CD4-positive, alpha-beta memory T cell (primary cell): ENCODE measurements at regions not wholly inside any gene's neighbourhood (a gene's known extent, or its start where the extent isn't known, plus 50 kb on each side); places are given as distances from the start of the nearest gene placed in this dataset.
A peak's percentile ranks its signal among the peaks of the same experiment; 100 is the strongest.

Experiments
- CTCF ChIA-PET: fragments of 350-600 bp; sonication (Branson Sonifier 250); formaldehyde crosslinking; loops from one replicate; lab custom pipeline; 2021; ENCODE audit warnings: inconsistent platforms; ENCODE audit not compliant: partially characterized antibody; lab: Charles Lee
- POLR2A ChIA-PET: fragments of 350-600 bp; sonication (Branson Sonifier 250); formaldehyde crosslinking; loops from one replicate; lab custom pipeline; 2021; ENCODE audit not compliant: partially characterized antibody; lab: Charles Lee
- DNase-seq, 5 donors: peaks; one replicate each; pipeline versions ENCODE4 v3.0.0 to v3.0.0-alpha.2; 2020 to 2022; ENCODE audit warnings: mixed read lengths in 1 of 5
- H3K27ac ChIP-seq: one replicate; pipeline ENCODE4 v1.7.0; 2013; ENCODE audit warnings: low read depth, low read length
- H3K27me3 ChIP-seq: 2 replicates; pipeline ENCODE4 v1.7.0; 2013; ENCODE audit warnings: mild to moderate bottlenecking, low read length, moderate library complexity; ENCODE audit not compliant: insufficient read depth
- H3K36me3 ChIP-seq: 2 replicates; pipeline ENCODE4 v1.7.0; 2013; ENCODE audit warnings: mild to moderate bottlenecking, low read length, moderate library complexity; ENCODE audit not compliant: insufficient read depth
- H3K4me1 ChIP-seq: 2 replicates; pipeline ENCODE4 v1.7.0; 2013; ENCODE audit warnings: mild to moderate bottlenecking, low read length, moderate library complexity; ENCODE audit not compliant: insufficient read depth
- H3K4me3 ChIP-seq, 2 donors: one replicate each; pipeline ENCODE4 v1.7.0; 2013; ENCODE audit warnings: low read length in 2 of 2, mild to moderate bottlenecking in 1 of 2
- H3K9me3 ChIP-seq, 2 donors: one replicate each; pipeline ENCODE4 v1.7.0; 2013; ENCODE audit warnings: low read length in 2 of 2, control low read depth in 1 of 2; ENCODE audit not compliant: control insufficient read depth in 1 of 2
- H3K27ac Mint-ChIP-seq, 7 donors: one replicate each; pipeline ENCODE4 v1.8.0; 2020 to 2021; ENCODE audit warnings: mixed read lengths in 7 of 7, mild to moderate bottlenecking in 6 of 7, inconsistent platforms in 3 of 7, moderate library complexity in 3 of 7
- H3K27me3 Mint-ChIP-seq, 2 donors: one replicate each; pipeline ENCODE4 v1.8.0; 2020 to 2021; ENCODE audit warnings: mixed read lengths in 2 of 2
- H3K36me3 Mint-ChIP-seq, 2 donors: one replicate each; pipeline ENCODE4 v1.8.0; 2020 to 2021; ENCODE audit warnings: mixed read lengths in 2 of 2, inconsistent platforms in 1 of 2, mild to moderate bottlenecking in 1 of 2
- H3K4me1 Mint-ChIP-seq, 4 donors: one replicate each; pipeline ENCODE4 v1.8.0; 2020 to 2021; ENCODE audit warnings: mixed read lengths in 4 of 4, mild to moderate bottlenecking in 1 of 4
- H3K4me3 Mint-ChIP-seq, 8 donors: one replicate each; pipeline ENCODE4 v1.8.0; 2020 to 2021; ENCODE audit warnings: mixed read lengths in 8 of 8, mild to moderate bottlenecking in 7 of 8, moderate library complexity in 6 of 8, inconsistent platforms in 3 of 8
- H3K9me3 Mint-ChIP-seq, 8 donors: one replicate each; pipeline ENCODE4 v1.8.0; 2020 to 2021; ENCODE audit warnings: mixed read lengths in 8 of 8, mild to moderate bottlenecking in 5 of 8, inconsistent platforms in 3 of 8, moderate library complexity in 1 of 8
- intact Hi-C: fragments of 100-400 bp; cut with micrococcal nuclease; formaldehyde crosslinking; loops from one replicate; pipeline ENCODE4 v1.15.1; 2023

- Mint-ChIP-seq H3K27ac (no peak overlapping the region), H3K9me3 (peaks cover 0 to 3% (median 0%) of the 10 kb centered on the region in 8 donors), H3K4me1 (peaks cover 64 to 90% (median 77%) of the 10 kb centered on the region in 4 donors), H3K4me3 (peak overlapping the region in 1 of 8 donors; percentile 43), H3K36me3 (peaks cover 18 to 23% of the 10 kb centered on the region in 2 donors), H3K27me3 (no peaks in the 10 kb centered on the region)
- Histone ChIP-seq H3K36me3 (no peaks in the 10 kb centered on the region), H3K27ac (no peak overlapping the region), H3K4me3 (no peak overlapping the region), H3K9me3 (no peaks in the 10 kb centered on the region), H3K4me1 (peaks cover 81% of the 10 kb centered on the region), H3K27me3 (no peaks in the 10 kb centered on the region)
- DNase-seq = no peak
- CTCF ChIA-PET = interaction anchor here (0.7 to 3.8 kb wide), 6 partner anchors 10 to 282 kb away, joined by 3 to 27 read pairs (median 3); no protein-coding TSS in a partner anchor
- POLR2A ChIA-PET = interaction anchor here (1.8 kb wide), 1 partner anchor 10 kb away, joined by 4 read pairs; no protein-coding TSS in a partner anchor
- intact Hi-C loops = no loop called here
Observed at GRCh38 chr2:134129900-134130537, 123.9 kb upstream of the MGAT5 start.

GRCh38 chr2:134131681-134132489 lies 122.0 kb upstream of the MGAT5 start:
- peaks cover 0 to 3% (median 0%) of the 10 kb centered on the region in 8 donors for H3K9me3 Mint-ChIP-seq
- DNase-seq = no peak
- peaks cover 58 to 90% (median 75%) of the 10 kb centered on the region in 4 donors for H3K4me1 Mint-ChIP-seq
- no peaks in the 10 kb centered on the region for H3K27me3 Mint-ChIP-seq
- peak overlapping the region in 1 of 8 donors; percentile 20 for H3K4me3 Mint-ChIP-seq
- peaks cover 77% of the 10 kb centered on the region for H3K4me1 ChIP-seq
- H3K27me3 ChIP-seq = no peaks in the 10 kb centered on the region
- H3K9me3 ChIP-seq = no peaks in the 10 kb centered on the region
- H3K36me3 Mint-ChIP-seq = peaks cover 19 to 26% of the 10 kb centered on the region in 2 donors
- POLR2A ChIA-PET = no interaction called here
- intact Hi-C loops = no loop called here
- CTCF ChIA-PET = interaction anchor here (0.9 to 1.2 kb wide), 2 partner anchors 10 to 113 kb away, joined by 3 to 4 read pairs; no protein-coding TSS in a partner anchor
- H3K27ac ChIP-seq = no peak overlapping the region
- H3K4me3 ChIP-seq = no peak overlapping the region
- peak overlapping the region in 4 of 7 donors; percentile 26 to 50 (median 31) for H3K27ac Mint-ChIP-seq
- H3K36me3 ChIP-seq = no peaks in the 10 kb centered on the region

- Histone ChIP-seq H3K27ac (no peak overlapping the region), H3K4me1 (peaks cover 77% of the 10 kb centered on the region), H3K36me3 (no peaks in the 10 kb centered on the region), H3K4me3 (no peak overlapping the region), H3K27me3 (no peaks in the 10 kb centered on the region), H3K9me3 (no peaks in the 10 kb centered on the region)
- Mint-ChIP-seq H3K27ac (peak overlapping the region in 3 of 7 donors; percentile 21 to 56 (median 30)), H3K4me1 (peaks cover 58 to 90% (median 75%) of the 10 kb centered on the region in 4 donors), H3K36me3 (peaks cover 19 to 26% of the 10 kb centered on the region in 2 donors), H3K27me3 (no peaks in the 10 kb centered on the region), H3K9me3 (peaks cover 0 to 3% (median 0%) of the 10 kb centered on the region in 8 donors), H3K4me3 (no peak overlapping the region)
- ChIA-PET CTCF (interaction anchor here (1.2 kb wide), 2 partner anchors 11 to 75 kb away, joined by 3 to 5 read pairs; no protein-coding TSS in a partner anchor), POLR2A (no interaction called here)
- DNase-seq = no peak
- intact Hi-C loops = no loop called here
Observed at GRCh38 chr2:134132490-134132857, 121.4 kb upstream of the MGAT5 start.

- H3K27ac ChIP-seq = no peak overlapping the region
- CTCF ChIA-PET = interaction anchor here (1.1 to 1.5 kb wide), 4 partner anchors 11 to 112 kb away, joined by 3 to 5 read pairs (median 4); no protein-coding TSS in a partner anchor
- no peaks in the 10 kb centered on the region for H3K27me3 Mint-ChIP-seq
Observed at GRCh38 chr2:134133622-134134312, 120.1 kb upstream of the MGAT5 start.

GRCh38 chr2:134134313-134134706 lies 119.6 kb upstream of the MGAT5 start:
- no peak overlapping the region for H3K27ac ChIP-seq
- no peaks in the 10 kb centered on the region for H3K27me3 Mint-ChIP-seq
- H3K36me3 ChIP-seq = no peaks in the 10 kb centered on the region
- peaks cover 19 to 26% of the 10 kb centered on the region in 2 donors for H3K36me3 Mint-ChIP-seq
- H3K27me3 ChIP-seq = no peaks in the 10 kb centered on the region
- intact Hi-C loops = no loop called here
- peaks cover 0 to 3% (median 0%) of the 10 kb centered on the region in 8 donors for H3K9me3 Mint-ChIP-seq
- H3K4me1 ChIP-seq = peaks cover 78% of the 10 kb centered on the region
- no peaks in the 10 kb centered on the region for H3K9me3 ChIP-seq
- peak overlapping the region in 4 of 7 donors; percentile 41 to 77 (median 56) for H3K27ac Mint-ChIP-seq
- no peak overlapping the region for H3K4me3 ChIP-seq
- CTCF ChIA-PET = interaction anchor here (1.1 to 1.5 kb wide), 2 partner anchors 12 to 16 kb away, joined by 3 to 5 read pairs; no protein-coding TSS in a partner anchor
- no peak for DNase-seq
- peak overlapping the region in 2 of 8 donors; percentile 8 to 26 for H3K4me3 Mint-ChIP-seq
- POLR2A ChIA-PET = no interaction called here
- H3K4me1 Mint-ChIP-seq = peaks cover 61 to 89% (median 75%) of the 10 kb centered on the region in 4 donors

More at GRCh38 chr2:134133622-134134312, 120.1 kb upstream of the MGAT5 start:
- H3K9me3 Mint-ChIP-seq = peaks cover 0 to 3% (median 0%) of the 10 kb centered on the region in 8 donors
- intact Hi-C loops = no loop called here
- H3K4me1 ChIP-seq = peaks cover 77% of the 10 kb centered on the region
- H3K36me3 Mint-ChIP-seq = peaks cover 19 to 26% of the 10 kb centered on the region in 2 donors
- H3K4me3 Mint-ChIP-seq = peak overlapping the region in 3 of 8 donors; percentile 8 to 44 (median 36)
- peak overlapping the region in 6 of 7 donors; percentile 10 to 79 (median 47) for H3K27ac Mint-ChIP-seq
- DNase-seq = no peak
- POLR2A ChIA-PET = interaction anchor here (0.6 kb wide), 1 partner anchor 13 kb away, joined by 3 read pairs; no protein-coding TSS in a partner anchor
- H3K4me3 ChIP-seq = no peak overlapping the region
- no peaks in the 10 kb centered on the region for H3K9me3 ChIP-seq
- peaks cover 58 to 89% (median 76%) of the 10 kb centered on the region in 4 donors for H3K4me1 Mint-ChIP-seq
- H3K36me3 ChIP-seq = no peaks in the 10 kb centered on the region
- H3K27me3 ChIP-seq = no peaks in the 10 kb centered on the region

- Histone ChIP-seq H3K4me1 (peaks cover 83% of the 10 kb centered on the region), H3K36me3 (no peaks in the 10 kb centered on the region), H3K9me3 (no peaks in the 10 kb centered on the region), H3K27me3 (no peaks in the 10 kb centered on the region), H3K27ac (no peak overlapping the region), H3K4me3 (no peak overlapping the region)
- peak overlapping the region in 4 of 7 donors; percentile 4 to 77 (median 46) for H3K27ac Mint-ChIP-seq
- intact Hi-C loops = loop anchor here (5.0 kb wide), 1 partner anchor 47 kb away; no protein-coding TSS in a partner anchor
- peaks cover 65 to 92% (median 79%) of the 10 kb centered on the region in 4 donors for H3K4me1 Mint-ChIP-seq
- POLR2A ChIA-PET = no interaction called here
- peak overlapping the region in 3 of 8 donors; percentile 11 to 54 (median 51) for H3K4me3 Mint-ChIP-seq
- CTCF ChIA-PET = interaction anchor here (1.1 to 1.5 kb wide), 2 partner anchors 12 to 16 kb away, joined by 3 to 5 read pairs; no protein-coding TSS in a partner anchor
- no peak for DNase-seq
- peaks cover 0 to 3% (median 0%) of the 10 kb centered on the region in 8 donors for H3K9me3 Mint-ChIP-seq
- no peaks in the 10 kb centered on the region for H3K27me3 Mint-ChIP-seq
- peaks cover 19 to 26% of the 10 kb centered on the region in 2 donors for H3K36me3 Mint-ChIP-seq
Observed at GRCh38 chr2:134134827-134135226, 119.0 kb upstream of the MGAT5 start.
